ENCODE measurements at regions not wholly inside any gene's neighbourhood (a gene's known extent, or its start where the extent isn't known, plus 50 kb on each side); places are given as distances from the start of the nearest gene placed in this dataset.

- H3K27ac ChIP-seq = no peak overlapping the region
Observed at GRCh38 chr4:159981469-159981856, 878.6 kb downstream of the RAPGEF2 start.

GRCh38 chr4:159983082-159983481 is 880.2 kb downstream of the RAPGEF2 start:
- Histone ChIP-seq H3K9me3 (no peaks in the 10 kb centered on the region), H3K27me3 (no peaks in the 10 kb centered on the region), H3K36me3 (no peaks in the 10 kb centered on the region), H3K27ac (no peak overlapping the region), H3K4me1 (no peaks in the 10 kb centered on the region), H3K4me3 (no peak overlapping the region)
- DNase-seq (ENCODE audit: low spot score in 2 of 2) = no peak
- no peak for TF ChIP-seq CTCF (IDR thresholded peaks at IDR 0.05)
- intact Hi-C loops (cut with DNase I) = no loop called here

More at GRCh38 chr4:159981469-159981856, 878.6 kb downstream of the RAPGEF2 start:
- Histone ChIP-seq H3K4me1 (no peaks in the 10 kb centered on the region), H3K9me3 (no peaks in the 10 kb centered on the region), H3K36me3 (no peaks in the 10 kb centered on the region), H3K27me3 (no peaks in the 10 kb centered on the region), H3K4me3 (no peak overlapping the region)
- no peak for DNase-seq (ENCODE audit: low spot score in 2 of 2)
- TF ChIP-seq CTCF (IDR thresholded peaks at IDR 0.05) = no peak
- intact Hi-C loops (cut with DNase I) = no loop called here

GRCh38 chr4:160009656-160010493 is 907.0 kb downstream of the RAPGEF2 start:
- TF ChIP-seq CTCF (IDR thresholded peaks at IDR 0.05) = no peak
- Histone ChIP-seq H3K4me3 (no peak overlapping the region), H3K27ac (no peak overlapping the region), H3K27me3 (no peaks in the 10 kb centered on the region), H3K9me3 (no peaks in the 10 kb centered on the region), H3K36me3 (no peaks in the 10 kb centered on the region), H3K4me1 (no peaks in the 10 kb centered on the region)
- DNase-seq (ENCODE audit: low spot score in 2 of 2) = no peak
- intact Hi-C loops (cut with DNase I) = no loop called here

GRCh38 chr4:160019936-160020335 is 917.1 kb downstream of the RAPGEF2 start:
- no peak for DNase-seq (ENCODE audit: low spot score in 2 of 2)
- intact Hi-C loops (cut with DNase I) = no loop called here
- Histone ChIP-seq H3K27me3 (no peaks in the 10 kb centered on the region), H3K9me3 (no peaks in the 10 kb centered on the region), H3K36me3 (no peaks in the 10 kb centered on the region), H3K4me1 (no peaks in the 10 kb centered on the region), H3K4me3 (no peak overlapping the region), H3K27ac (no peak overlapping the region)
- no peak for TF ChIP-seq CTCF (IDR thresholded peaks at IDR 0.05)

GRCh38 chr4:160020804-160021203 is 917.9 kb downstream of the RAPGEF2 start:
- intact Hi-C loops (cut with DNase I) = no loop called here
- H3K4me3 ChIP-seq = no peak overlapping the region
- no peak overlapping the region for H3K27ac ChIP-seq
- no peaks in the 10 kb centered on the region for H3K4me1 ChIP-seq
- H3K27me3 ChIP-seq = no peaks in the 10 kb centered on the region
- no peaks in the 10 kb centered on the region for H3K36me3 ChIP-seq
- no peak for TF ChIP-seq CTCF (IDR thresholded peaks at IDR 0.05)
- no peaks in the 10 kb centered on the region for H3K9me3 ChIP-seq
- DNase-seq (ENCODE audit: low spot score in 2 of 2) = no peak

All from ascending aorta (tissue), 2 donors.